Stimulated activated CD4-positive, alpha-beta T cell treated with anti-CD3 and anti-CD28 coated beads, Interleukin-12 subunit alpha, Interleukin-12 subunit beta, amount 100 ng/mL, for 24 hours (primary cell): ENCODE measurements at regions not wholly inside any gene's neighbourhood (a gene's known extent, or its start where the extent isn't known, plus 50 kb on each side); places are given as distances from the start of the nearest gene placed in this dataset.

Source experiments
- DNase-seq, 2 experiments: peaks; one replicate each; pipeline ENCODE4 v3.0.0-alpha.2; 2020; ENCODE audit warnings: low read depth in 2 of 2

- no peak for DNase-seq
Measured at GRCh38 chr2:14907014-14907612, 274.6 kb downstream of the LRATD1 start.

- DNase-seq = no peak
Measured at GRCh38 chr2:14909795-14910194, 277.3 kb downstream of the LRATD1 start.

- DNase-seq = no peak
Measured at GRCh38 chr2:14910654-14911053, 278.1 kb downstream of the LRATD1 start.

- DNase-seq = no peak
Measured at GRCh38 chr2:14915983-14916382, 283.5 kb downstream of the LRATD1 start.

- no peak for DNase-seq
Measured at GRCh38 chr2:14923820-14924580, 291.5 kb downstream of the LRATD1 start.

GRCh38 chr2:14925471-14925870, 293.0 kb downstream of the LRATD1 start:
- no peak for DNase-seq

- DNase-seq = no peak
Measured at GRCh38 chr2:14927021-14927564, 294.6 kb downstream of the LRATD1 start.

- DNase-seq = no peak
Measured at GRCh38 chr2:14928056-14928455, 295.5 kb downstream of the LRATD1 start.

- DNase-seq = no peak
Measured at GRCh38 chr2:14930441-14930840, 297.9 kb downstream of the LRATD1 start.

- DNase-seq = no peak
Measured at GRCh38 chr2:14932285-14932684, 299.8 kb downstream of the LRATD1 start.

- DNase-seq = no peak
Measured at GRCh38 chr2:14933753-14934152, 301.2 kb downstream of the LRATD1 start.

- no peak for DNase-seq
Measured at GRCh38 chr2:14936426-14936825, 303.9 kb downstream of the LRATD1 start.

GRCh38 chr2:14937336-14937735, 304.8 kb downstream of the LRATD1 start:
- DNase-seq = no peak

GRCh38 chr2:14941151-14941631, 308.7 kb downstream of the LRATD1 start:
- no peak for DNase-seq

GRCh38 chr2:14942987-14943386, 310.5 kb downstream of the LRATD1 start:
- DNase-seq = no peak

GRCh38 chr2:14944562-14945346, 312.2 kb downstream of the LRATD1 start:
- DNase-seq = no peak

- no peak for DNase-seq
Measured at GRCh38 chr2:14951569-14952285, 319.2 kb downstream of the LRATD1 start.

GRCh38 chr2:14952400-14952963, 320.0 kb downstream of the LRATD1 start:
- DNase-seq = no peak

GRCh38 chr2:14960686-14961324, 328.3 kb downstream of the LRATD1 start:
- DNase-seq = no peak

GRCh38 chr2:14967729-14968128, 335.2 kb downstream of the LRATD1 start:
- DNase-seq = no peak

- DNase-seq = no peak
Measured at GRCh38 chr2:14975381-14975780, 342.9 kb downstream of the LRATD1 start.
